Peyer's patch (tissue), 4 donors: ENCODE measurements at regions not wholly inside any gene's neighbourhood (a gene's known extent, or its start where the extent isn't known, plus 50 kb on each side); places are given as distances from the start of the nearest gene placed in this dataset.
"Not testable (repeated sequence)": the region's sequence is repeated elsewhere in the genome, so short reads cannot be mapped to it uniquely, and the experiment has no call there.

Experiments
- DNase-seq, 3 donors: peaks; one replicate each; pipeline ENCODE4 v3.0.0-alpha.2; 2017 to 2019
- H3K27ac ChIP-seq, 4 donors: fragments of 200-600 bp; sonication (generic); one replicate each; pipeline ENCODE4 v1.5.1; 2016 to 2019
- H3K27me3 ChIP-seq, 2 donors: fragments of 200-600 bp; sonication (generic); one replicate each; pipeline ENCODE4 v1.5.1; 2019
- H3K36me3 ChIP-seq, 3 donors: fragments of 200-600 bp; sonication (generic); one replicate each; pipeline ENCODE4 v1.5.1; 2016 to 2019
- H3K4me1 ChIP-seq, 4 donors: fragments of 200-600 bp; sonication (generic); one replicate each; pipeline ENCODE4 v1.5.1; 2016 to 2019
- H3K4me3 ChIP-seq, 4 donors: fragments of 200-600 bp; sonication (generic); 1 replicate in 3 of 4; 2 replicates in 1 of 4; pipeline ENCODE4 v1.5.1; 2016 to 2019; ENCODE audit warnings: mild to moderate bottlenecking in 1 of 4
- H3K9me3 ChIP-seq, 4 donors: fragments of 200-600 bp; sonication (generic); one replicate each; pipeline ENCODE4 v1.5.1; 2016 to 2019; ENCODE audit warnings: mild to moderate bottlenecking in 1 of 4
- CTCF ChIP-seq, 6 experiments: fragments of 450-650 bp in 4 of 6; fragments of 200-600 bp in 2 of 6; sonication (generic) in 1 of 6; IDR thresholded peaks; one replicate each; pipeline ENCODE4 v1.5.1; 2017 to 2019; ENCODE audit warnings: antibody characterized with exemption in 6 of 6, mild to moderate bottlenecking in 3 of 6, moderate library complexity in 1 of 6
- POLR2A ChIP-seq, 2 donors: fragments of 450-650 bp; IDR thresholded peaks; one replicate each; pipeline ENCODE4 v1.5.1; 2017; ENCODE audit warnings: antibody characterized with exemption in 2 of 2, mild to moderate bottlenecking in 2 of 2, moderate library complexity in 2 of 2

- Histone ChIP-seq H3K27ac (no peak overlapping the region), H3K4me3 (no peak overlapping the region), H3K4me1 (no peaks in the 10 kb centered on the region), H3K36me3 (no peaks in the 10 kb centered on the region), H3K9me3 (no peaks in the 10 kb centered on the region), H3K27me3 (no peaks in the 10 kb centered on the region)
- no peak for DNase-seq
- no peak for TF ChIP-seq CTCF (IDR thresholded peaks at IDR 0.05)
- no peak for TF ChIP-seq POLR2A (IDR thresholded peaks at IDR 0.05)
Measured at GRCh38 chr6:100078509-100078908, 84.5 kb upstream of the MCHR2 start.

DNA sequence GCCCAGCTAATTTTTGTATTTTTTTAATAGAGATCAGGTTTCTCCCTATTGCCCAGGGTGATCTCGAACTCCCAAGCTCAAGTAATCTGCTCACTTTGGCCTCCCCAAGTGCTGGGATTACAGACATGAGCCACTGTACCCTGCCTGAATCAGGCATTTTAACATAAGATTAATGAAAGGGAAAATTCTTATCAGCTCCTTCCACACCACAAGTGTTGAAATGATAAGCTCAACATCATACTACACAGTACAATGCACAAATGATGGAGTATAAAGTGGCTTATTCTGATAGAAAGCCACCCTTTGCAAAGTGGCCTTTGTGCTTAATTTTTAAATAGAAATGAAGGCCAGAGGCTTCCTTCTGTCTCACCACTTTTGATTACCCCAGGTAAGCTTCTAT lies 71.3 kb upstream of the MCHR2 start:
- DNase-seq = no peak
- Histone ChIP-seq H3K36me3 (no peaks in the 10 kb centered on the region), H3K27ac (no peak overlapping the region), H3K4me3 (no peak overlapping the region), H3K27me3 (no peaks in the 10 kb centered on the region), H3K4me1 (no peaks in the 10 kb centered on the region), H3K9me3 (no peaks in the 10 kb centered on the region)
- no peak for TF ChIP-seq CTCF (IDR thresholded peaks at IDR 0.05)
- TF ChIP-seq POLR2A (IDR thresholded peaks at IDR 0.05) = no peak

GRCh38 chr6:100062621-100063020 lies 68.6 kb upstream of the MCHR2 start:
- H3K4me3 ChIP-seq = no peak overlapping the region
- TF ChIP-seq CTCF (IDR thresholded peaks at IDR 0.05) = no peak
- TF ChIP-seq POLR2A (IDR thresholded peaks at IDR 0.05) = no peak
- no peak for DNase-seq
- no peaks in the 10 kb centered on the region for H3K9me3 ChIP-seq
- no peak overlapping the region for H3K27ac ChIP-seq
- H3K36me3 ChIP-seq = no peaks in the 10 kb centered on the region
- H3K27me3 ChIP-seq = no peaks in the 10 kb centered on the region
- H3K4me1 ChIP-seq = no peaks in the 10 kb centered on the region

GRCh38 chr6:100057941-100058340 lies 63.9 kb upstream of the MCHR2 start:
- H3K27ac ChIP-seq = no peak overlapping the region
- H3K4me3 ChIP-seq = no peak overlapping the region
- no peaks in the 10 kb centered on the region for H3K4me1 ChIP-seq
- no peak for DNase-seq
- H3K27me3 ChIP-seq = no peaks in the 10 kb centered on the region
- no peak for TF ChIP-seq POLR2A (IDR thresholded peaks at IDR 0.05)
- no peak for TF ChIP-seq CTCF (IDR thresholded peaks at IDR 0.05)
- no peaks in the 10 kb centered on the region for H3K36me3 ChIP-seq
- H3K9me3 ChIP-seq = no peaks in the 10 kb centered on the region

DNA sequence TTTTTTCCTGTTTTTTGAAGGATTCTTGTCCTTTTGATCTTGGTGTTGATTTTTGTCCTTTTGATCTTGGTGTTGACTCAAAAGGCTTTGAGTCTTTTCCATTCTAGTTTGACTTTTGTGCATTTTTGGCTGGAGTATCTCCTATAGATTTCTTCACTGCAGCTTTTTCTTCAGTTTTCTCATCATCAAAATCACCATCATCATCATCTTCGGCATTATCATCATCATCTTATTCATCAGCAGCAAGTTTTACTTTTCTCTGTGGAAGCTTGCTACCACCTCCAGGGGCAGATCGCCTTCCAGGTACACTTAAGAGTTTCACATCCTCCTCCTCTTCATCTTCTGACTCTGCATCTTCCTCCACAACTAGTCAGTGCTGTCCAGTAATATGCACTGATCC lies 56.5 kb upstream of the MCHR2 start:
- TF ChIP-seq POLR2A (IDR thresholded peaks at IDR 0.05) (no peak), CTCF (IDR thresholded peaks at IDR 0.05) (no peak)
- Histone ChIP-seq H3K27me3 (no peaks in the 10 kb centered on the region), H3K36me3 (no peaks in the 10 kb centered on the region), H3K4me3 (no peak overlapping the region), H3K4me1 (no peaks in the 10 kb centered on the region), H3K27ac (no peak overlapping the region), H3K9me3 (no peaks in the 10 kb centered on the region)
- no peak for DNase-seq

DNA sequence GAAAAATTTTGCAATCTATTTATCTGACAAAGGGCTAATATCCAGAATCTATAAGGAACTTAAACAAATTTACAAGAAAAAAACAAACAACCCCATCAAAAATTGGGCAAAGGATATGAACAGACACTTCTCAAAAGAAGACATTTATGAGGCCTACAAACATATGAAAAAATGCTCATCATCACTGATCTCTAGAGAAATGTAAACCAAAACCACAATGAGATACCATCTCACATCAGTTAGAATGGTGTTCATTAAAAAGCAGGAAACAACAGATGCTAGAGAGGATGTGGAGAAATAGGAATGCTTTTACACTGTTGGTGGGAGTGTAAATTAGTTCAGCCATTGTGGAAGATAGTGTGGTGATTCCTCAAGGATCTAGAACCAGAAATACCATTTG lies 49.9 kb upstream of the MCHR2 start:
- H3K27ac ChIP-seq = not testable (repeated sequence)

More for the DNA sequence above, 49.9 kb upstream of the MCHR2 start:
- not testable (repeated sequence) for H3K4me1 ChIP-seq, H3K36me3 ChIP-seq, H3K9me3 ChIP-seq, DNase-seq, H3K27me3 ChIP-seq, H3K4me3 ChIP-seq
